H1 (cell line): ENCODE measurements at regions not wholly inside any gene's neighbourhood (a gene's known extent, or its start where the extent isn't known, plus 50 kb on each side); places are given as distances from the start of the nearest gene placed in this dataset.

Experiments
- CTCF ChIA-PET: fragments of 300-600 bp; sonication (Branson Sonifier 250); formaldehyde crosslinking; loops from one replicate; lab custom pipeline; 2021; ENCODE audit not compliant: partially characterized antibody; lab: Charles Lee
- POLR2A ChIA-PET: fragments of 300-600 bp; sonication (Branson Sonifier 250); formaldehyde crosslinking; loops from one replicate; lab custom pipeline; 2021; ENCODE audit warnings: inconsistent platforms; ENCODE audit not compliant: partially characterized antibody; lab: Charles Lee
- DNase-seq, 2 experiments: peaks; one replicate each; pipeline versions ENCODE4 v3.0.0 to v3.0.0-alpha.2; 2010 to 2022; ENCODE audit warnings: low spot score in 2 of 2, low read depth in 1 of 2, mixed read lengths in 1 of 2
- FAIRE-seq: peaks from 2 replicates; lab custom pipeline; 2011; peaks lifted over from hg19 to GRCh38; lab: Jason Lieb, UNC
- H2AFZ ChIP-seq: 2 replicates; pipeline ENCODE4 v1.8.1; 2012; ENCODE audit warnings: low read length, inconsistent platforms
- H2AK5ac ChIP-seq: 2 replicates; pipeline ENCODE4 v1.6.1; 2013; ENCODE audit warnings: low read depth, low read length
- H2BK120ac ChIP-seq: replicated peaks from 2 replicates; pipeline ENCODE3; 2013; ENCODE audit warnings: low read depth, low read length, inconsistent platforms
- H2BK12ac ChIP-seq: 2 replicates; pipeline ENCODE4 v1.6.1; 2013; ENCODE audit warnings: low read depth, low read length
- H2BK15ac ChIP-seq: 2 replicates; pipeline ENCODE4 v1.6.1; 2013; ENCODE audit warnings: low read length
- H2BK20ac ChIP-seq: 2 replicates; pipeline ENCODE4 v1.6.1; 2013; ENCODE audit warnings: low read length
- H2BK5ac ChIP-seq: 2 replicates; pipeline ENCODE4 v1.6.1; 2013; ENCODE audit warnings: low read depth, low read length
- H3K14ac ChIP-seq: 2 replicates; pipeline ENCODE4 v1.6.1; 2013; ENCODE audit warnings: inconsistent platforms; ENCODE audit not compliant: insufficient read length
- H3K18ac ChIP-seq: 2 replicates; pipeline ENCODE4 v1.6.1; 2013; ENCODE audit warnings: low read length; ENCODE audit errors: extremely low read depth
- H3K23ac ChIP-seq: 2 replicates; pipeline ENCODE4 v1.6.1; 2013; ENCODE audit warnings: inconsistent platforms; ENCODE audit not compliant: insufficient read length
- H3K23me2 ChIP-seq: 2 replicates; pipeline ENCODE4 v1.6.1; 2013; ENCODE audit warnings: low read depth, low read length
- H3K27ac ChIP-seq: 2 replicates; pipeline ENCODE4 v1.6.1; 2011; ENCODE audit warnings: low read depth, low read length, inconsistent platforms
- H3K27me3 ChIP-seq, 4 experiments: replicated peaks in 1 of 4; 1 replicate in 1 of 4; 2 replicates in 3 of 4; pipeline versions ENCODE4 v1.6.1 to v1.8.1; 2011 to 2013; ENCODE audit warnings: low read length in 3 of 4, mild to moderate bottlenecking in 3 of 4, inconsistent platforms in 2 of 4, mixed read lengths in 2 of 4, moderate library complexity in 1 of 4; ENCODE audit not compliant: control insufficient read depth in 3 of 4, insufficient read depth in 3 of 4; ENCODE audit errors: extremely low read depth in 1 of 4
- H3K36me3 ChIP-seq, 4 experiments: 2 replicates each; pipeline versions ENCODE4 v1.6.1 to v1.8.1; 2011 to 2013; ENCODE audit warnings: mild to moderate bottlenecking in 4 of 4, low read length in 3 of 4, moderate library complexity in 2 of 4, control low read depth in 1 of 4, inconsistent platforms in 1 of 4; ENCODE audit not compliant: insufficient read depth in 4 of 4, control insufficient read depth in 2 of 4
- H3K4ac ChIP-seq: replicated peaks from 2 replicates; pipeline ENCODE3; 2013; ENCODE audit warnings: low read length, low read depth, mixed read lengths, inconsistent platforms; ENCODE audit not compliant: insufficient read length
- H3K4me1 ChIP-seq, 4 experiments: replicated peaks in 1 of 4; 1 replicate in 1 of 4; 2 replicates in 3 of 4; pipeline versions ENCODE4 v1.6.1 to v1.8.1; 2011 to 2013; ENCODE audit warnings: low read length in 3 of 4, inconsistent platforms in 2 of 4, mixed read lengths in 1 of 4; ENCODE audit not compliant: insufficient read depth in 4 of 4, control insufficient read depth in 3 of 4
- H3K4me2 ChIP-seq, 2 experiments: 2 replicates each; pipeline versions ENCODE4 v1.6.1 to v1.8.1; 2011 to 2013; ENCODE audit warnings: low read depth in 2 of 2, low read length in 2 of 2, control low read depth in 1 of 2, inconsistent platforms in 1 of 2, mild to moderate bottlenecking in 1 of 2; ENCODE audit not compliant: insufficient read depth in 1 of 2
- H3K4me3 ChIP-seq, 4 experiments: fragments of 200-600, 300-600 bp in 1 of 4; sonication (generic), shearing (Covaris generic), sonication (Bioruptor Twin) in 1 of 4; 2 replicates each; pipeline versions ENCODE4 v1.5.1 to v1.8.1; 2011 to 2016; ENCODE audit warnings: low read length in 4 of 4, low read depth in 3 of 4, control low read depth in 2 of 4, inconsistent platforms in 2 of 4, mild to moderate bottlenecking in 2 of 4, mixed read lengths in 1 of 4, moderate library complexity in 1 of 4; ENCODE audit not compliant: insufficient read depth in 2 of 4; ENCODE audit errors: extremely low read depth in 1 of 4
- H3K56ac ChIP-seq: replicated peaks from 2 replicates; pipeline ENCODE3; 2013; ENCODE audit warnings: low read depth, mild to moderate bottlenecking, mixed read lengths, low read length, inconsistent platforms; ENCODE audit not compliant: insufficient read length
- H3K79me1 ChIP-seq: 2 replicates; pipeline ENCODE4 v1.6.1; 2013; ENCODE audit warnings: low read depth, low read length, control low read depth
- H3K79me2 ChIP-seq, 2 experiments: 2 replicates each; pipeline versions ENCODE4 v1.6.1 to v1.8.1; 2012 to 2013; ENCODE audit warnings: low read length in 2 of 2, mild to moderate bottlenecking in 2 of 2, inconsistent platforms in 1 of 2; ENCODE audit not compliant: insufficient read depth in 2 of 2, control insufficient read depth in 1 of 2
- H3K9ac ChIP-seq, 4 experiments: replicated peaks in 1 of 4; 1 replicate in 1 of 4; 2 replicates in 3 of 4; pipeline versions ENCODE4 v1.6.1 to v1.8.1; 2011 to 2013; ENCODE audit warnings: low read depth in 3 of 4, low read length in 3 of 4, control low read depth in 2 of 4, mild to moderate bottlenecking in 2 of 4, moderate library complexity in 2 of 4, inconsistent platforms in 1 of 4; ENCODE audit errors: extremely low read depth in 1 of 4
- H3K9me3 ChIP-seq, 2 experiments: 2 replicates each; pipeline versions ENCODE4 v1.6.1 to v1.8.1; 2012 to 2013; ENCODE audit warnings: mild to moderate bottlenecking in 2 of 2, moderate library complexity in 2 of 2, control low read depth in 1 of 2, inconsistent platforms in 1 of 2, low read depth in 1 of 2, low read length in 1 of 2, mixed read lengths in 1 of 2; ENCODE audit not compliant: insufficient read depth in 2 of 2
- H4K20me1 ChIP-seq, 2 experiments: replicated peaks in 1 of 2; 2 replicates each; pipeline versions ENCODE3 to v1.8.1; 2011 to 2013; ENCODE audit warnings: inconsistent platforms in 2 of 2, low read length in 2 of 2, mild to moderate bottlenecking in 1 of 2; ENCODE audit not compliant: insufficient read depth in 2 of 2, control insufficient read depth in 1 of 2
- H4K5ac ChIP-seq: 2 replicates; pipeline ENCODE4 v1.6.1; 2013; ENCODE audit warnings: low read length, low read depth, mixed read lengths, inconsistent platforms; ENCODE audit not compliant: insufficient read length
- H4K8ac ChIP-seq: 2 replicates; pipeline ENCODE4 v1.8.0; 2013; ENCODE audit warnings: mild to moderate bottlenecking, moderate library complexity, low read length, inconsistent platforms; ENCODE audit not compliant: insufficient read depth; ENCODE audit errors: extremely low read depth
- H4K91ac ChIP-seq: replicated peaks from 2 replicates; pipeline ENCODE3; 2013; ENCODE audit warnings: low read length, mixed read lengths, inconsistent platforms; ENCODE audit not compliant: insufficient read length
- ASH2L ChIP-seq: fragments of 200-600, 300-600 bp; sonication (generic); IDR thresholded peaks from one replicate; pipeline ENCODE4 v1.7.1; 2017; ENCODE audit warnings: low read length
- CBX5 ChIP-seq: fragments of 300-800, 300-1000 bp; sonication (generic); IDR thresholded peaks from 2 replicates; pipeline ENCODE4 v1.7.1; 2016; ENCODE audit warnings: antibody characterized with exemption, low read length, low read depth
- CBX8 ChIP-seq: fragments of 300-800, 300-1000 bp; sonication (generic); IDR thresholded peaks from 2 replicates; pipeline ENCODE4 v1.7.1; 2016; ENCODE audit warnings: low read depth, low read length, borderline replicate concordance
- CREB1 ChIP-seq: IDR thresholded peaks from 2 replicates; pipeline ENCODE4 v1.6.1; 2012; ENCODE audit warnings: inconsistent platforms
- PHF8 ChIP-seq: fragments of 200-600 bp; sonication (generic); conservative IDR thresholded peaks from 2 replicates; pipeline ENCODE4 v1.7.1; 2012; ENCODE audit warnings: low read depth, mild to moderate bottlenecking, inconsistent platforms, low read length, moderate library complexity
- SAP30 ChIP-seq: fragments of 300-600 bp; sonication (generic); IDR thresholded peaks from 2 replicates; pipeline ENCODE4 v1.7.1; 2012; ENCODE audit warnings: low read length, moderate library complexity, mild to moderate bottlenecking, inconsistent platforms; ENCODE audit not compliant: insufficient read depth, insufficient replicate concordance
- TAF1 ChIP-seq: IDR thresholded peaks from 2 replicates; pipeline ENCODE4 v1.6.1; 2011; ENCODE audit warnings: mild to moderate bottlenecking, low read depth, low read length
- TCF12 ChIP-seq: IDR thresholded peaks from 2 replicates; pipeline ENCODE4 v1.6.1; 2011; ENCODE audit warnings: low read depth, mild to moderate bottlenecking, low read length
- WGBS, 2 experiments: shearing (Covaris generic) in 1 of 2; methylation state at CpG; one replicate each; pipeline versions ENCODE4 v1.1.6 to v1.1.7; 2013 to 2015; ENCODE audit warnings: low lambda C conversion rate in 2 of 2, mixed read lengths in 2 of 2, inconsistent platforms in 1 of 2, low coverage in 1 of 2, missing lambda C conversion rate in 1 of 2; ENCODE audit not compliant: insufficient replicate concordance in 2 of 2, insufficient coverage in 1 of 2, insufficient read length in 1 of 2; ENCODE audit errors: extremely low coverage in 1 of 2, missing lambda C conversion rate in 1 of 2; 5-methylcytosine and 5-hydroxymethylcytosine counted together
- TF ChIP-seq, protein P1 (sequence below): IDR thresholded peaks from 2 replicates; pipeline ENCODE4 v1.6.1; 2012; ENCODE audit warnings: inconsistent platforms

DNA sequence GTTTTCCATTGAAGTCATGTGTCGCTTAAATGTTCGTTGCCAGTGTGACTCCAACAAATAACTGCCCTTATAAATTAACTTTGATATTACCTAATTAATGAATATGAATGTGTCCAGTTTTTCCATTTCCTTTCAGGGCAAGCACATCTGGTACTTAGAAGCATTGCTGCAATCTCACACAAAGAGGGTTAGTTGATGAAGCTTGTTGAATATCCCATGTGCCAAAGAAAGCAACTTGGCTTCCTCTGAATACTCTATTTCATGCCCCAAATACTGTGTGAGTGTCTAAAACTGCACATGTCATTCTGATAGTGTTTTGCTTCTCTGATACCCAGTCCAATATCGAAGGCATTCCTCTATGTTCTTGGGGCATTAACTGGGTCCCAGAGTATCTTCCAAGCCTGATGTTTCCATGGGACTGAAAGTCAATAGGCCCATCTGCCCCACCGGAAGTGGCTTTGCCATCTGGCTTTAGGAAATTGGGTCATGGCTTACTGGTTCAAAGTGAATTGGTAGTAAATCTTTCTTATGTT is 75.8 kb upstream of the CNTN1 start:
- WGBS, 2 experiments, result 91% methylated on average over 4 of the region's 4 CpGs; no CpG with 5 or more reads in 1 of the 2 experiments
- POLR2A ChIA-PET, result no interaction called here
- H4K5ac ChIP-seq, result no peak overlapping the region

More for the DNA sequence above, 75.8 kb upstream of the CNTN1 start:
- no peak overlapping the region for H2BK15ac ChIP-seq
- H2BK5ac ChIP-seq, result no peak overlapping the region
- H2BK12ac ChIP-seq, result no peak overlapping the region
- no peak overlapping the region for H3K27ac ChIP-seq
- no peak overlapping the region for H3K23ac ChIP-seq
- H4K20me1 ChIP-seq, result no peaks in the 10 kb centered on the region
- no peak for FAIRE-seq
- H4K8ac ChIP-seq, result no peak overlapping the region
- CTCF ChIA-PET, result no interaction called here
- no peaks in the 10 kb centered on the region for H3K79me2 ChIP-seq
- H3K4me3 ChIP-seq, result no peak overlapping the region
- H3K4ac ChIP-seq, result no peak overlapping the region
- H2BK20ac ChIP-seq, result no peak overlapping the region
- no peaks in the 10 kb centered on the region for H3K23me2 ChIP-seq
- no peak overlapping the region for H3K14ac ChIP-seq
- peaks cover 0 to 5% of the 10 kb centered on the region in 2 experiments; a peak in 1 of 4 replicates for H3K9me3 ChIP-seq
- H3K27me3 ChIP-seq, result no peaks in the 10 kb centered on the region
- H2AK5ac ChIP-seq, result no peak overlapping the region
- H3K36me3 ChIP-seq, result no peaks in the 10 kb centered on the region
- TF ChIP-seq CREB1 (no peak), ASH2L (no peak), SAP30 (no peak), CBX5 (no peak), TAF1 (no peak), TCF12 (no peak), CBX8 (no peak), PHF8 (no peak)
- TF ChIP-seq, protein P1, sequence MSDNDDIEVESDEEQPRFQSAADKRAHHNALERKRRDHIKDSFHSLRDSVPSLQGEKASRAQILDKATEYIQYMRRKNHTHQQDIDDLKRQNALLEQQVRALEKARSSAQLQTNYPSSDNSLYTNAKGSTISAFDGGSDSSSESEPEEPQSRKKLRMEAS, result no peak
- no peaks in the 10 kb centered on the region for H3K4me1 ChIP-seq
- peak overlapping the region; percentile 70; the same call in 1 of the 2 replicates for H2AFZ ChIP-seq
- no peaks in the 10 kb centered on the region for H3K79me1 ChIP-seq
- H3K9ac ChIP-seq, result no peak overlapping the region
- H2BK120ac ChIP-seq, result no peak overlapping the region
- H3K56ac ChIP-seq, result no peak overlapping the region
- H4K91ac ChIP-seq, result no peak overlapping the region
- H3K18ac ChIP-seq, result no peak overlapping the region
- DNase-seq, result no peak
- H3K4me2 ChIP-seq, result no peak overlapping the region
